Amygdala (tissue), 56 donors: ENCODE measurements at regions not wholly inside any gene's neighbourhood (a gene's known extent, or its start where the extent isn't known, plus 50 kb on each side); places are given as distances from the start of the nearest gene placed in this dataset.

Source experiments
- DNase-seq, 56 donors: peaks; one replicate each; lab custom pipeline; 2025; lab: John Stamatoyannopoulos, UW

GRCh38 chr2:70397186-70397585 is 95.3 kb upstream of the FAM136A start:
- no peak for DNase-seq

- DNase-seq: no peak
These were observed 94.7 kb upstream of the FAM136A start for GRCh38 chr2:70396612-70397011.

- DNase-seq: no peak
These were observed 92.0 kb upstream of the FAM136A start for GRCh38 chr2:70393881-70394280.

- no peak for DNase-seq
These were observed 90.1 kb upstream of the FAM136A start for GRCh38 chr2:70391988-70392387.

- DNase-seq: no peak
These were observed 89.4 kb upstream of the FAM136A start for GRCh38 chr2:70391259-70391658.

- no peak for DNase-seq
These were observed 86.9 kb upstream of the FAM136A start for GRCh38 chr2:70388813-70389212.

- DNase-seq: no peak
These were observed 86.3 kb upstream of the FAM136A start for GRCh38 chr2:70388128-70388527.

- no peak for DNase-seq
These were observed 84.2 kb upstream of the FAM136A start for GRCh38 chr2:70385966-70386595.

GRCh38 chr2:70385204-70385603 is 83.3 kb upstream of the FAM136A start:
- no peak for DNase-seq

GRCh38 chr2:70381821-70382220 is 80.0 kb upstream of the FAM136A start:
- DNase-seq: no peak

- DNase-seq: no peak
These were observed 79.4 kb upstream of the FAM136A start for GRCh38 chr2:70381235-70381634.

- DNase-seq: no peak
These were observed 78.8 kb upstream of the FAM136A start for GRCh38 chr2:70380621-70381020.

GRCh38 chr2:70374616-70375015 is 72.7 kb upstream of the FAM136A start:
- peak in 3 of 56 donors; percentile 0 to 2 (median 1) for DNase-seq

- DNase-seq: no peak
These were observed 69.9 kb upstream of the FAM136A start for GRCh38 chr2:70371753-70372152.

GRCh38 chr2:70369082-70369481 is 67.2 kb upstream of the FAM136A start:
- no peak for DNase-seq

- no peak for DNase-seq
These were observed 66.7 kb upstream of the FAM136A start for GRCh38 chr2:70368545-70368944.

GRCh38 chr2:70367722-70368323 is 66.0 kb upstream of the FAM136A start:
- no peak for DNase-seq

GRCh38 chr2:70362661-70363060 is 60.8 kb upstream of the FAM136A start:
- no peak for DNase-seq

- no peak for DNase-seq
These were observed 58.9 kb upstream of the FAM136A start for GRCh38 chr2:70360661-70361270.

GRCh38 chr2:70357684-70358071 is 55.8 kb upstream of the FAM136A start:
- DNase-seq: no peak

- DNase-seq: no peak
These were observed 55.2 kb upstream of the FAM136A start for GRCh38 chr2:70356941-70357683.
